SH-SY5Y (cell line): ENCODE measurements at regions not wholly inside any gene's neighbourhood (a gene's known extent, or its start where the extent isn't known, plus 50 kb on each side); places are given as distances from the start of the nearest gene placed in this dataset.
A peak's percentile ranks its signal among the peaks of the same experiment; 100 is the strongest.

ENCODE experiments used
- GATA2 ChIP-seq: IDR thresholded peaks from 2 replicates; pipeline ENCODE4 v1.6.1; 2011; ENCODE audit warnings: mild to moderate bottlenecking, low read depth, low read length
- GATA3 ChIP-seq: IDR thresholded peaks from 2 replicates; pipeline ENCODE4 v1.6.1; 2011; ENCODE audit warnings: low read depth, mild to moderate bottlenecking, low read length, moderate library complexity

- TF ChIP-seq GATA2 = no peak
Measured at GRCh38 chr3:124402791-124403190, 327.5 kb upstream of the UMPS start.

GRCh38 chr3:124404621-124405020, 325.6 kb upstream of the UMPS start:
- TF ChIP-seq GATA2 = no peak

- TF ChIP-seq GATA3 (no peak), GATA2 (no peak)
Measured at GRCh38 chr3:124407260-124407659, 323.0 kb upstream of the UMPS start.

GRCh38 chr3:124409650-124410275, 320.5 kb upstream of the UMPS start:
- TF ChIP-seq GATA2 (no peak), GATA3 (no peak)

GRCh38 chr3:124410471-124410870, 319.8 kb upstream of the UMPS start:
- TF ChIP-seq GATA2 (no peak), GATA3 (no peak)

- TF ChIP-seq GATA3 = no peak
- TF ChIP-seq GATA2 = no peak
Measured at GRCh38 chr3:124411728-124412127, 318.5 kb upstream of the UMPS start.

- no peak for TF ChIP-seq GATA2
- TF ChIP-seq GATA3 = no peak
Measured at GRCh38 chr3:124412644-124413043, 317.6 kb upstream of the UMPS start.

GRCh38 chr3:124413393-124413792, 316.9 kb upstream of the UMPS start:
- TF ChIP-seq GATA3 (no peak), GATA2 (no peak)

GRCh38 chr3:124413989-124414598, 316.2 kb upstream of the UMPS start:
- TF ChIP-seq GATA3 (no peak), GATA2 (peak; percentile 86)

GRCh38 chr3:124415446-124415960, 314.7 kb upstream of the UMPS start:
- no peak for TF ChIP-seq GATA3
- TF ChIP-seq GATA2 = no peak

- TF ChIP-seq GATA2 (no peak), GATA3 (no peak)
Measured at GRCh38 chr3:124419303-124419702, 310.9 kb upstream of the UMPS start.

GRCh38 chr3:124420392-124420791, 309.9 kb upstream of the UMPS start:
- no peak for TF ChIP-seq GATA2
- TF ChIP-seq GATA3 = no peak

- no peak for TF ChIP-seq GATA3
- no peak for TF ChIP-seq GATA2
Measured at GRCh38 chr3:124422805-124423204, 307.4 kb upstream of the UMPS start.

- TF ChIP-seq GATA3 (no peak), GATA2 (no peak)
Measured at GRCh38 chr3:124424396-124424795, 305.9 kb upstream of the UMPS start.

- TF ChIP-seq GATA3 = no peak
- TF ChIP-seq GATA2 = no peak
Measured at GRCh38 chr3:124425972-124426371, 304.3 kb upstream of the UMPS start.
